ENCODE measurements at regions not wholly inside any gene's neighbourhood (a gene's known extent, or its start where the extent isn't known, plus 50 kb on each side); places are given as distances from the start of the nearest gene placed in this dataset.

DNA sequence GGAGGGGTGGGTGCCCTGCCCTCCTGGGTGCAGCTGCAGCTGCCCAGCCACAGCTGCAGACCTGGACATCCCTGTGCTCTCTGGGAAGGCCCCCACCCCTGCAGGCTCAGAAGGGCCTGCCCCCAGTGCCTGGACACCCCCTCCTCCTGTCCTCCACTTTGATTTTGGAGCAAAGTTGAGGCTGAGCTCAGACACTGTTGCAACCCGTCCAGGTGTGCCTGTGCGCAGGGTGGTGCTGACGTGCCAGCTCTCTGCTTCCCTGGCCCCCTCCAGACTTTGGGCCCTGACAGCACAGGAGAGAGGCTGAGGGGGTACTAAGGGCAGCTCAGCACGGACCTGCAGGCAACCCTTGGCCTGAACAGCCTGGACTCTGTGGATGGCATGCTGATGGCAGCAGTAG, 750.3 kb downstream of the ARAP2 start:
- no peak for DNase-seq
- TF ChIP-seq POLR2A (IDR thresholded peaks at IDR 0.05; ENCODE audit: low read length): no peak
- no peak for TF ChIP-seq GATA1 (IDR thresholded peaks at IDR 0.05; ENCODE audit: low read depth, low read length)

DNA sequence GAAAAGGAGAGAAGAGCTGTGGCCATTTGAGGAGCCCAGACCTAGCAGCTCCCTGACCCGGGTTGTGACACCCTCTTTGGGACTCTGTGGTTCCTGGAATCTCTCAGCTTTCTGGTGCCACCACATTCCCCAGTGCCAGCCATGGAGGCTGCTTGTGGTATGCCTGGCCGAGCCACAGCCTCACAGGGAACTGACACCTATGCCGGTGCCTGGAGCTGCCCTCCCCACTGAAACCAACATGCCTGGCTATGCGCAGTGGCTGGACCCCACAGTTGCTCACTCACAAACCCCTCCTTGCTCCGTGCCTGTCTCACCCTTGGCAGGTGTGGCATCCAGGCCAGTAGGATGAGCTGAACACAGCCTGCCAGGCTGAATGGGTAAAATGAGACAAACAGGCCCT, 749.4 kb downstream of the ARAP2 start:
- TF ChIP-seq GATA1 (IDR thresholded peaks at IDR 0.05; ENCODE audit: low read depth, low read length) (no peak), POLR2A (IDR thresholded peaks at IDR 0.05; ENCODE audit: low read length) (no peak)
- no peak for DNase-seq

- TF ChIP-seq POLR2A (IDR thresholded peaks at IDR 0.05; ENCODE audit: low read length) (no peak), GATA1 (IDR thresholded peaks at IDR 0.05; ENCODE audit: low read depth, low read length) (no peak)
- DNase-seq: no peak
Measured at GRCh38 chr4:35500812-35501211, 743.5 kb downstream of the ARAP2 start.

GRCh38 chr4:35503435-35503834, 740.9 kb downstream of the ARAP2 start:
- no peak for TF ChIP-seq POLR2A (IDR thresholded peaks at IDR 0.05; ENCODE audit: low read length)
- no peak for TF ChIP-seq GATA1 (IDR thresholded peaks at IDR 0.05; ENCODE audit: low read depth, low read length)
- no peak for DNase-seq

DNA sequence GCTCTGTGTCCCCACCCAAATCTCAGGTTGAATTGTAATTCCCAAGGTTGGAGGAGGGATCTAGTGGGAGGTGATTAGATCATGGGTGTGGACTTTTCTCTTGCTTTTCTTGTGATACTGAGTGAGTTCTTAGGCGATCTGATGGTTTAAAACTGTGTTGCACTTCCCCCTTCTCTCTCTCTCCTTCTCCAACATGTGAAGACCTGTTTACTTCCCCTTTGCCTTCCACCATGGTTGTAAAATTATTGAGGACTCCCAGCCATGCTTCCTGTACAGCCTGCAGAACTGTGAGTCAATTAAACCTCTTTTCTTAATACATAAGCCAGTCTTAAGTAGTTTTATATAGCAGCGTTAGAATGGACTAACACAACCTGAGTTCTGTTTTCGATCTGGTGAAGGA, 738.2 kb downstream of the ARAP2 start:
- TF ChIP-seq GATA1 (IDR thresholded peaks at IDR 0.05; ENCODE audit: low read depth, low read length): no peak
- no peak for TF ChIP-seq POLR2A (IDR thresholded peaks at IDR 0.05; ENCODE audit: low read length)
- DNase-seq: no peak

DNA sequence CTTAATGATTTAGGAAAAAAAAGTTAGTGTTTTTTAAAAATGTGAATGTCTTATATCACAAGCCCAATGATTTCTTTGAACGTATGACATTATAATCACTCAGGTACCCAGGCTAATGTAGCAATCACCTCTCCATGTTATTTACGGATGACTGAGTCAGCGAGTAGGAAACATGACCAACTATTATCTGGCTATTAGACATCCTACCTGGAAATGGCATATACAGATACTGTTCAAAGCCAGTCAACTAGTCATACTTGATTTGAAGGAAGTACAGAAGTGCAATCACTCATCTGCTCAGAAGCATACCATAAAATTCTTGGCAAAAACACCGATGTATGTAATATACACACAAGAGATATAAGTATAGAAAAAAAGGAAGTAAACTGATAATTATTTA, 732.5 kb downstream of the ARAP2 start:
- no peak for TF ChIP-seq POLR2A (IDR thresholded peaks at IDR 0.05; ENCODE audit: low read length)
- no peak for TF ChIP-seq GATA1 (IDR thresholded peaks at IDR 0.05; ENCODE audit: low read depth, low read length)
- DNase-seq: no peak

DNA sequence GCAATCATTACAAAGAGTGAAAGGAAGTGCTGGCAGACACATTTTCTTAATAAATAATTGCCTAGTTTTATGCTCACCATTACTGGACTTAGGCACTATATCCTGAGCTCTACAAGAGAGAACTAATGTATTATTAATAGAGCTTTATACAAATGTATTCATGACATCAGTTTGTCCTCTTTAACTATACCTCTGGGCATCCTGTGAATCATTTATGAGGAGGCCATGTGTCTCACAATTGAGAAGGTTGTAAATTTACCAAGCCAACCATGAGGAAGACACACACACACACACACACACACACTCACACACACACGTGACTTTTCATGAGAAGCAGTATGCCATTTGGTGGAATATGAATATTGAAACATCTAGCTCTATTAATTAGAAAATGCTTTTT, 728.2 kb downstream of the ARAP2 start:
- no peak for TF ChIP-seq GATA1 (IDR thresholded peaks at IDR 0.05; ENCODE audit: low read depth, low read length)
- TF ChIP-seq POLR2A (IDR thresholded peaks at IDR 0.05; ENCODE audit: low read length): no peak
- no peak for DNase-seq

DNA sequence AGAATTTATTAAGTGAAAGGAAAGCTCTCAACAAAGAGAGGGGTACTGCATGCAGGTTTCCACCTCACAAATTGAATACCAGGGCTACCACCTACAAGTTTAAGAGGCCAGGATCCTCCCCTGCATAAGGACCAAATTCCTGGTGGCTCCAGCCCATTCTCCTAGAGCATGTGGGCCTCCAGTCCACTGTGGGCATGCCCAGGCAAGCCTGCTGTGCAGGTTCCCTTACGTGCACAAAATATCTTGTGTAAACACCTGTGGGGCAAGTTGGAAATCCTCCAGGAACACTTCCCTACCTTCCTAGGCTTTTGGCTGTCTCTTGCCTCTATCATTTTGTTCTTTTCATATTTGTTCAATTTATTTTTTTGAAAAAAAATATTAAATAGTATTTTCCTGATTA, 724.3 kb downstream of the ARAP2 start:
- no peak for DNase-seq
- TF ChIP-seq GATA1 (IDR thresholded peaks at IDR 0.05; ENCODE audit: low read depth, low read length) (no peak), POLR2A (IDR thresholded peaks at IDR 0.05; ENCODE audit: low read length) (no peak)

DNA sequence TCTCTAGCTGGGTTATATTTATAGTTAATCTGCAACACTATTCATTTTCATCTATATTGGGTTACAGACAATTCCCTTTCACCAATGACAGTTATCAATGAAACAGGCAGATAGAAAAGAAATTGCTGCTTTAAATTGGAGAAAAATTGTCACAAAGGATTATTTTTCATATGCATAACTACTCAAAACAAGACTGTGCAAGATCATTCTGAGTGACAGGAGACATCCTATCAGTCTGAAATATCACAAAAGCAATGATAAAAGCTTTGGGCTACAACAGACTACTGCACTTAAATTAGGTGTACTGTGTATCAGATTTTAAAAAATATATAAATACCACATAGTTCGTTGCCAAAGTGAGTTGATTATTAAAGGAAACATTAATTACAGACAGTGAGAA, 722.6 kb downstream of the ARAP2 start:
- TF ChIP-seq GATA1 (IDR thresholded peaks at IDR 0.05; ENCODE audit: low read depth, low read length): no peak
- no peak for TF ChIP-seq POLR2A (IDR thresholded peaks at IDR 0.05; ENCODE audit: low read length)
- DNase-seq: no peak

- no peak for TF ChIP-seq POLR2A (IDR thresholded peaks at IDR 0.05; ENCODE audit: low read length)
- DNase-seq: peak in 1 of 2 experiments; percentile 2
Measured at GRCh38 chr4:35525192-35525978, 718.9 kb downstream of the ARAP2 start.

GRCh38 chr4:35526456-35526855, 717.9 kb downstream of the ARAP2 start:
- DNase-seq: no peak
- TF ChIP-seq POLR2A (IDR thresholded peaks at IDR 0.05; ENCODE audit: low read length): no peak
- TF ChIP-seq GATA1 (IDR thresholded peaks at IDR 0.05; ENCODE audit: low read depth, low read length): no peak

DNA sequence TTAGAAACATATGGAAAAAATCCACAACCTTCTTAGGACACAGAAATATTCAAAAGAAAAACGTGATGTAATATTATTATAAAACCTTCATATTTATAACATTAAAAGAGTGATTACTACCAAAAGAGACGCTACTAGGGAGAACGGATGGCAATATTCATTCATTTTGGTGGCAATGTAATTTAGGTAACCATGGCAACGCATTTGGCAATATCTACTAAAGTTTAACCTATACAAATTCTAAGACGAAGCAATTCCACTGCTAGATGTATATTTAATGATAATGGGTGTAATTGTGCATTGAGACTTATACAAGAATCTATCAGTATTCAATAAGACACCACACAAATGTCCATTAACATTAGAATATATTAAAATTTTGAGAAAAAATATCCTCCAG, 709.4 kb downstream of the ARAP2 start:
- no peak for DNase-seq
- TF ChIP-seq POLR2A (IDR thresholded peaks at IDR 0.05; ENCODE audit: low read length) (no peak), GATA1 (IDR thresholded peaks at IDR 0.05; ENCODE audit: low read depth, low read length) (no peak)

DNA sequence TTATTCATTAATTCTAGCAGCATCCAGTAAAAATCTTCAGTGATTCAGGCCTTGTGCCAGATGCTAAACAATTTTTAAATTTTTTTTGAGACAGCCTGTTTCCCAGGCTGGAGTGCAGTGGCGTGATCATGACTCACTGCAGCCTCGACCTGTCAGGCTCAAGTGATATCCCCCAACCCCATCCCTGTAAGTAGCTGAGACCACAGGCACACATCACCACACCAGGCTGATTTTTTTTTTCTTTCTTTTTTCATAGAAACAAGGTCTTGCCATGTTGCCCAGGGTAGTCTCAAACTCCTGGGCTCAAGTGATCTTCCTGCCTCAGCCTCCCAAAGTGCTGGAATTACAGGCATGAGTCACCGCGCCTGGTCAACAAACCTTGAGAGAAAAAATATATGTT, 705.5 kb downstream of the ARAP2 start:
- no peak for TF ChIP-seq POLR2A (IDR thresholded peaks at IDR 0.05; ENCODE audit: low read length)
- no peak for TF ChIP-seq GATA1 (IDR thresholded peaks at IDR 0.05; ENCODE audit: low read depth, low read length)
- DNase-seq: no peak

DNA sequence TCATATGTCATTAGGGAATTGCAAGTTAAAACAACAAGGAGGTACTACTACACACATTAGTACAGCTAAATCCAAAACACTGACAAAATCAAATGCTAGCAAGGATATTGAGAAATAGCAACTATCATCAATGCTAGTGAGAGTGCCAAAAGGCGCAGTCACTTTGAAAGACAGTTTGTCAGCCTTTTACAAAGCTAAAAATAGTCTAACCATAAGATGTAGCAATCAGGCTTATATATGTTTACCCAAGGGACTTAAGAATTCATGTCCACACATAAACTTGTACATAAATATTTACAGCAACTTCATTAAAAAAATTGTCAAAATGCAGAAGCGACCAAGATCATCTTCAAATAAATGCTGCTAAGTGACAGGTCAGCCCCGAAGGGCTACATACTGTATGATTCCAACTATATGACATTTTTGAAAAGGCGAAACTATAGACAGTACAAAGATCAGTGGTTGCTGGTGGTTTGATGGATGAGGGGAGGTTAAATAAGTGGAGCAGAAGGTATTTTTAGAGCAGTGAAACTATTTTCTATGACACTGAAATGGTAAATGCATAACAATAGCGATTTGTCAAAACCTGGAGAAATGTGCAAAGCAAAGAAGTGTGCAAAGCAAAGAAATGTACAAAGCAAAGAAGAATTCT, 704.8 kb downstream of the ARAP2 start:
- no peak for DNase-seq
- no peak for TF ChIP-seq POLR2A (IDR thresholded peaks at IDR 0.05; ENCODE audit: low read length)
- no peak for TF ChIP-seq GATA1 (IDR thresholded peaks at IDR 0.05; ENCODE audit: low read depth, low read length)
